GM13976 (cell line): ENCODE measurements at regions not wholly inside any gene's neighbourhood (a gene's known extent, or its start where the extent isn't known, plus 50 kb on each side); places are given as distances from the start of the nearest gene placed in this dataset.

ENCODE experiments used
- DNase-seq: peaks from one replicate; pipeline ENCODE4 v3.0.0; 2012; ENCODE audit warnings: low spot score
- in situ Hi-C: fragments of 300-500 bp; cut with MboI; formaldehyde crosslinking; loops from one replicate; pipeline ENCODE4 v1.12.0; 2022; ENCODE audit warnings: low sequenced_read_pairs, mixed read lengths, inconsistent platforms; ENCODE audit not compliant: unreplicated experiment
- TF ChIP-seq, protein P1 (sequence below): IDR thresholded peaks from 2 replicates; pipeline ENCODE4 v1.5.1; 2012; ENCODE audit warnings: borderline replicate concordance, mild to moderate bottlenecking; ENCODE audit not compliant: insufficient read depth; ENCODE audit errors: extremely low read depth, missing control alignments, control extremely low read depth

DNA sequence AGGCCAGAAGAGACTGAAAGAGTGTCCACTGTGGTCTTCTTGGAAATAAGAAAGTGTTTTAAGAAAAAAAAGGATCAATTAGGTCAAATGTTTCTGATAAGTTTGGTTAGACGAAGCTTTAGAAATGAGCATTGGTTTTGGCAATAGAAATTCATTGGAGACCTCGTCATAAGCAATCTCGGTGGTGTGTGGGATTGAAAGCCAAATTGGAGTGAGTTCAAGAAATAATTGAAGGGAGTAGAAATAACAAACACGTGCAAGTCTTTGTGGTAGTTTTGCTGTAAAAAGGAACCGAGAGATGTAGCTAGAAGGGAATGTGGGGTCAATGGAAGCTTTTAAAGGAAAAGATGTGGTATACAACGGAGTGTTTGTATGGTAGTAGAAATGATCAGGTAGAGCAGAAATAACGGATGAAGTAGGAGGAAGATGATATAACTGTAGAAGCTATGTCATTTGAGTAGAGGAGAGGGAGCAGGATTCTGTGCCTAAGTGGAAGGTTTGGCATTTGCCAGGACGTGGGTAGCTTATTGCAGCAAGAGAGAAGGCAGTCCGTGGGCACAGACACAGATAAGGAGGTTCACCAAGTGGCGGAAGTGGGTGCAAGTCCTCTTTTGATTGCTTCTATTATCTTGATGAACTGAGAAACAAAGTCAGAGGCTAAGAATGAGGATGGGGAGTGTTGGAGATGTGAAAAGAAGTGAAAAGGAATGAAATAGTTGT lies 146.2 kb downstream of the DACT1 start:
- in situ Hi-C loops = no loop called here
- DNase-seq = no peak
- TF ChIP-seq, protein P1, sequence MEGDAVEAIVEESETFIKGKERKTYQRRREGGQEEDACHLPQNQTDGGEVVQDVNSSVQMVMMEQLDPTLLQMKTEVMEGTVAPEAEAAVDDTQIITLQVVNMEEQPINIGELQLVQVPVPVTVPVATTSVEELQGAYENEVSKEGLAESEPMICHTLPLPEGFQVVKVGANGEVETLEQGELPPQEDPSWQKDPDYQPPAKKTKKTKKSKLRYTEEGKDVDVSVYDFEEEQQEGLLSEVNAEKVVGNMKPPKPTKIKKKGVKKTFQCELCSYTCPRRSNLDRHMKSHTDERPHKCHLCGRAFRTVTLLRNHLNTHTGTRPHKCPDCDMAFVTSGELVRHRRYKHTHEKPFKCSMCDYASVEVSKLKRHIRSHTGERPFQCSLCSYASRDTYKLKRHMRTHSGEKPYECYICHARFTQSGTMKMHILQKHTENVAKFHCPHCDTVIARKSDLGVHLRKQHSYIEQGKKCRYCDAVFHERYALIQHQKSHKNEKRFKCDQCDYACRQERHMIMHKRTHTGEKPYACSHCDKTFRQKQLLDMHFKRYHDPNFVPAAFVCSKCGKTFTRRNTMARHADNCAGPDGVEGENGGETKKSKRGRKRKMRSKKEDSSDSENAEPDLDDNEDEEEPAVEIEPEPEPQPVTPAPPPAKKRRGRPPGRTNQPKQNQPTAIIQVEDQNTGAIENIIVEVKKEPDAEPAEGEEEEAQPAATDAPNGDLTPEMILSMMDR = no peak

GRCh38 chr14:58784931-58785330 lies 147.2 kb downstream of the DACT1 start:
- TF ChIP-seq, protein P1 = no peak
- in situ Hi-C loops = no loop called here
- DNase-seq = no peak

GRCh38 chr14:58785701-58786100 lies 147.9 kb downstream of the DACT1 start:
- DNase-seq = no peak
- in situ Hi-C loops = no loop called here

GRCh38 chr14:58787592-58787991 lies 149.8 kb downstream of the DACT1 start:
- TF ChIP-seq, protein P1 = no peak
- in situ Hi-C loops = no loop called here
- DNase-seq = no peak

More at GRCh38 chr14:58785701-58786100, 147.9 kb downstream of the DACT1 start:
- TF ChIP-seq, protein P1 = no peak

- DNase-seq = no peak
Measured at GRCh38 chr14:58788655-58789503, 151.1 kb downstream of the DACT1 start.

DNA sequence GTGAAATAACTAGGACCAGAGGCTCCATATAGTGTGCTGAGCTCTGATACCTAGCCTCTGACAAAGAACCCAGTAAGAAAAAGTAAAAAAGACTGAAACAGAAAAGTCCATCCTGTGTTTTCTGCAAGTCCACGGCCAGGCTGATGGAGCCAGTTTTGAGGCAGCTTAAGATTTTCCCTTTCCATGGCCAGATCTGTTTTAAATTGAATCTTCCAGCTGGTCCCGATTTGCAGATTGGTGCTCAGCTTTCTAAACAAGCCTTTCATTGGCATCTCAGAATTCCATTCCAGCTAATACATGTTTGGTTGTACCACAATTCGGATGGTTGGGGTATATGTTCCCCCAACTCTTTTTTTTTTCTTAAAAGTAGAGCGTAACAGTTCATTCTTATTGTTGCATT lies 152.0 kb downstream of the DACT1 start:
- in situ Hi-C loops = no loop called here
- TF ChIP-seq, protein P1 = no peak

More at GRCh38 chr14:58788655-58789503, 151.1 kb downstream of the DACT1 start:
- in situ Hi-C loops = no loop called here
- TF ChIP-seq, protein P1 = no peak

More for the DNA sequence above, 152.0 kb downstream of the DACT1 start:
- no peak for DNase-seq
